Caco-2 (cell line): ENCODE measurements at regions not wholly inside any gene's neighbourhood (a gene's known extent, or its start where the extent isn't known, plus 50 kb on each side); places are given as distances from the start of the nearest gene placed in this dataset.

Experiments used
- BruUV-seq: library from RNA; stranded (reverse); fragments of 400-500 nt; replicated peaks from 2 replicates; lab custom pipeline; 2021; lab: Mats Ljungman, UMichigan
- CTCF ChIA-PET: fragments of 300-600 bp; sonication (Branson Sonifier 250); formaldehyde crosslinking; loops from one replicate; lab custom pipeline; 2022; ENCODE audit warnings: antibody characterized with exemption; lab: Charles Lee
- POLR2A ChIA-PET: fragments of 300-600 bp; sonication (Branson Sonifier 250); formaldehyde crosslinking; loops from one replicate; lab custom pipeline; 2022; ENCODE audit warnings: antibody characterized with exemption; lab: Charles Lee
- DNase-seq, 2 experiments: peaks; one replicate each; pipeline versions ENCODE4 v3.0.0 to v3.0.0-alpha.2; 2020 to 2022
- H3K27me3 ChIP-seq: replicated peaks from 2 replicates; pipeline ENCODE4 v1.6.0; 2011; ENCODE audit warnings: low read length; ENCODE audit not compliant: control insufficient read depth, insufficient read depth
- H3K36me3 ChIP-seq: 2 replicates; pipeline ENCODE4 v1.5.1; 2011; ENCODE audit warnings: low read length; ENCODE audit not compliant: control insufficient read depth, insufficient read depth
- H3K4me1 ChIP-seq: fragments of 250-450 bp; sonication (Bioruptor Pico); 2 replicates; pipeline ENCODE4 v1.5.1; 2020; ENCODE audit warnings: mild to moderate bottlenecking
- H3K4me3 ChIP-seq: 2 replicates; pipeline ENCODE4 v1.5.1; 2011; ENCODE audit warnings: low read depth, mild to moderate bottlenecking, control low read depth, low read length
- H3K9me3 ChIP-seq: fragments of 250-450 bp; sonication (Bioruptor Pico); 2 replicates; pipeline ENCODE4 v1.5.1; 2020; ENCODE audit warnings: mild to moderate bottlenecking, moderate library complexity
- H3K27ac Mint-ChIP-seq: one replicate; pipeline ENCODE4 v1.8.0; 2022; ENCODE audit warnings: mixed read lengths; ENCODE audit not compliant: unreplicated experiment
- H3K27me3 Mint-ChIP-seq: one replicate; pipeline ENCODE4 v1.8.0; 2022; ENCODE audit warnings: mixed read lengths; ENCODE audit not compliant: insufficient read depth, unreplicated experiment
- H3K36me3 Mint-ChIP-seq: one replicate; pipeline ENCODE4 v1.8.0; 2022; ENCODE audit warnings: mild to moderate bottlenecking, mixed read lengths; ENCODE audit not compliant: insufficient read depth, unreplicated experiment
- H3K4me1 Mint-ChIP-seq: one replicate; pipeline ENCODE4 v1.8.0; 2022; ENCODE audit warnings: low read depth, mixed read lengths; ENCODE audit not compliant: unreplicated experiment
- H3K4me3 Mint-ChIP-seq: one replicate; pipeline ENCODE4 v1.8.0; 2022; ENCODE audit warnings: mild to moderate bottlenecking, moderate library complexity, mixed read lengths; ENCODE audit not compliant: unreplicated experiment
- H3K9me3 Mint-ChIP-seq: one replicate; pipeline ENCODE4 v1.8.0; 2022; ENCODE audit warnings: mixed read lengths; ENCODE audit not compliant: unreplicated experiment
- CTCF ChIP-seq, 2 experiments: fragments of 200-600 bp in 1 of 2; IDR thresholded peaks; 1 replicate in 1 of 2; 2 replicates in 1 of 2; pipeline versions ENCODE4 v1.5.1 to v1.8.0; 2011 to 2022; ENCODE audit warnings: antibody characterized with exemption in 1 of 2, control low read depth in 1 of 2, inconsistent platforms in 1 of 2, low read depth in 1 of 2, low read length in 1 of 2, mild to moderate bottlenecking in 1 of 2, moderate library complexity in 1 of 2; ENCODE audit not compliant: insufficient read depth in 1 of 2, severe bottlenecking in 1 of 2, unreplicated experiment in 1 of 2
- intact Hi-C: fragments of 100-400 bp; cut with micrococcal nuclease; formaldehyde crosslinking; loops from one replicate; pipeline ENCODE4 v1.10.0; 2022; ENCODE audit not compliant: unreplicated experiment

DNA sequence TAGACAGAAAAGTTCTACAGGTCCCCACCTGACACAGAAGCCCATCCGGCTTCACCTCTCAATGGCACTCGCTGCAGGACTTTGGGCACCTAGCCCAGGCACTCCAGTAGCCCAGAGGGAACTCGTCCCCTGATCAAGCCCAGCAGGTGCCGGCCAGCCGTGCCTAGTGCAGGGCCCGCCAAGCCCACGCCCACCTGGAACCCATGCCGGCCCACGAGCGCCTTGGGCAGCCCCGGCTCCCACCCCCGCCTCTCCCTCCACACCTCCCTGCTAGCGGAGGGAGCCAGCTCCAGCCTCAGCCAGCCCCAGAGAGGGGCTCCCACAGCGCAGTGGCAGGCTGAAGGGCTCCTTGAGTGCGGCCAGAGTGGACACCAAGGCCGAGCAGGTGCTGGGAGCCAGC lies 268.8 kb downstream of the SLITRK1 start:
- Mint-ChIP-seq H3K9me3 (peaks cover 11% of the 10 kb centered on the region), H3K27ac (no peak overlapping the region), H3K4me1 (no peaks in the 10 kb centered on the region), H3K36me3 (no peaks in the 10 kb centered on the region), H3K4me3 (no peak overlapping the region), H3K27me3 (no peaks in the 10 kb centered on the region)
- CTCF ChIA-PET: no interaction called here
- no peak overlapping the region for H3K4me3 ChIP-seq
- TF ChIP-seq CTCF (IDR thresholded peaks at IDR 0.05; ENCODE audit: insufficient read depth in 1 of 2, low read depth in 1 of 2, low read length in 1 of 2, severe bottlenecking in 1 of 2, unreplicated experiment in 1 of 2): no peak
- POLR2A ChIA-PET: no interaction called here
- H3K9me3 ChIP-seq: no peaks in the 10 kb centered on the region
- no peaks in the 10 kb centered on the region for H3K27me3 ChIP-seq
- H3K4me1 ChIP-seq: no peaks in the 10 kb centered on the region
- BruUV-seq: no TSS peak
- no peak for DNase-seq
- intact Hi-C loops: no loop called here
- H3K36me3 ChIP-seq: no peaks in the 10 kb centered on the region

DNA sequence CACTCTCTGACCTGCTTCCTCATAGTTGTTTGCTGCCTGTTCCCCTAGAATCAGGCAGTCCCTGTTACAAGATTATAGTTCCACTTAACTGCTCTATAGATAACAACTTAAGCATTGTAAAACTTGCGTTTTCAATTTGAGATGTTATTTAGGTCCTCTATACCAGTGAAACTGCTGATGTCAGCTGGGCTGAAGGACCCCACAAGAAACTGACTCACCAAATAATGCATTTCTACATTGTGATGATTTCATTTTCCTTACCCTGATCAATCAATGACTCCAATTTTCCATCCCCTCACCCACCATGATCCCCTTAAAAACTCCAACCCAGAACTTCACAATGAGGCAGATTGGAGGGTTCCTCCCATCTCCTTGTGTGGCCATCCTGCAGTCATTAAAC lies 280.7 kb downstream of the SLITRK1 start:
- Histone ChIP-seq H3K4me1 (no peaks in the 10 kb centered on the region), H3K4me3 (no peak overlapping the region), H3K27me3 (no peaks in the 10 kb centered on the region), H3K9me3 (no peaks in the 10 kb centered on the region), H3K36me3 (no peaks in the 10 kb centered on the region)
- ChIA-PET POLR2A (no interaction called here), CTCF (no interaction called here)
- TF ChIP-seq CTCF (IDR thresholded peaks at IDR 0.05; ENCODE audit: insufficient read depth in 1 of 2, low read depth in 1 of 2, low read length in 1 of 2, severe bottlenecking in 1 of 2, unreplicated experiment in 1 of 2): no peak
- H3K4me1 Mint-ChIP-seq: no peaks in the 10 kb centered on the region
- H3K9me3 Mint-ChIP-seq: no peaks in the 10 kb centered on the region
- H3K27ac Mint-ChIP-seq: no peak overlapping the region
- no peaks in the 10 kb centered on the region for H3K36me3 Mint-ChIP-seq
- DNase-seq: no peak
- H3K27me3 Mint-ChIP-seq: peaks cover 2% of the 10 kb centered on the region
- intact Hi-C loops: no loop called here
- no peak overlapping the region for H3K4me3 Mint-ChIP-seq
- BruUV-seq: no TSS peak

- no peaks in the 10 kb centered on the region for H3K36me3 Mint-ChIP-seq
- no TSS peak for BruUV-seq
- no peaks in the 10 kb centered on the region for H3K4me1 Mint-ChIP-seq
Measured at GRCh38 chr13:83592095-83592494, 290.2 kb downstream of the SLITRK1 start.

More at GRCh38 chr13:83592095-83592494, 290.2 kb downstream of the SLITRK1 start:
- no peak overlapping the region for H3K27ac Mint-ChIP-seq
- no peak overlapping the region for H3K4me3 ChIP-seq
- no peaks in the 10 kb centered on the region for H3K4me1 ChIP-seq
- H3K4me3 Mint-ChIP-seq: no peak overlapping the region
- H3K9me3 ChIP-seq: no peaks in the 10 kb centered on the region; the same call in 1 of the 2 replicates
- no peaks in the 10 kb centered on the region for H3K36me3 ChIP-seq
- no peaks in the 10 kb centered on the region for H3K9me3 Mint-ChIP-seq
- DNase-seq: no peak
- CTCF ChIA-PET: no interaction called here
- peaks cover 3% of the 10 kb centered on the region for H3K27me3 Mint-ChIP-seq
- H3K27me3 ChIP-seq: no peaks in the 10 kb centered on the region
- POLR2A ChIA-PET: no interaction called here
- TF ChIP-seq CTCF (IDR thresholded peaks at IDR 0.05; ENCODE audit: insufficient read depth in 1 of 2, low read depth in 1 of 2, low read length in 1 of 2, severe bottlenecking in 1 of 2, unreplicated experiment in 1 of 2): no peak
- intact Hi-C loops: no loop called here
